ENCODE measurements at regions not wholly inside any gene's neighbourhood (a gene's known extent, or its start where the extent isn't known, plus 50 kb on each side); places are given as distances from the start of the nearest gene placed in this dataset.

- TF ChIP-seq, protein P1, sequence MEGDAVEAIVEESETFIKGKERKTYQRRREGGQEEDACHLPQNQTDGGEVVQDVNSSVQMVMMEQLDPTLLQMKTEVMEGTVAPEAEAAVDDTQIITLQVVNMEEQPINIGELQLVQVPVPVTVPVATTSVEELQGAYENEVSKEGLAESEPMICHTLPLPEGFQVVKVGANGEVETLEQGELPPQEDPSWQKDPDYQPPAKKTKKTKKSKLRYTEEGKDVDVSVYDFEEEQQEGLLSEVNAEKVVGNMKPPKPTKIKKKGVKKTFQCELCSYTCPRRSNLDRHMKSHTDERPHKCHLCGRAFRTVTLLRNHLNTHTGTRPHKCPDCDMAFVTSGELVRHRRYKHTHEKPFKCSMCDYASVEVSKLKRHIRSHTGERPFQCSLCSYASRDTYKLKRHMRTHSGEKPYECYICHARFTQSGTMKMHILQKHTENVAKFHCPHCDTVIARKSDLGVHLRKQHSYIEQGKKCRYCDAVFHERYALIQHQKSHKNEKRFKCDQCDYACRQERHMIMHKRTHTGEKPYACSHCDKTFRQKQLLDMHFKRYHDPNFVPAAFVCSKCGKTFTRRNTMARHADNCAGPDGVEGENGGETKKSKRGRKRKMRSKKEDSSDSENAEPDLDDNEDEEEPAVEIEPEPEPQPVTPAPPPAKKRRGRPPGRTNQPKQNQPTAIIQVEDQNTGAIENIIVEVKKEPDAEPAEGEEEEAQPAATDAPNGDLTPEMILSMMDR (IDR thresholded peaks at IDR 0.05): no peak
- no peak for TF ChIP-seq POLR2A (IDR thresholded peaks at IDR 0.05)
Observed at GRCh38 chr2:51410331-51410730, 378.4 kb upstream of the NRXN1 start.
